HPDE6-E6E7 (cell line): ENCODE measurements at regions not wholly inside any gene's neighbourhood (a gene's known extent, or its start where the extent isn't known, plus 50 kb on each side); places are given as distances from the start of the nearest gene placed in this dataset.

Source experiments
- DNase-seq: peaks from one replicate; pipeline ENCODE4 v3.0.0; 2011; ENCODE audit warnings: missing footprints; ENCODE audit errors: extremely low spot score

- no peak for DNase-seq
These were observed 141.1 kb upstream of the GLI3 start for GRCh38 chr7:42378149-42378548.

- DNase-seq = no peak
These were observed 136.3 kb upstream of the GLI3 start for GRCh38 chr7:42373285-42373684.

GRCh38 chr7:42372479-42372878, 135.5 kb upstream of the GLI3 start:
- DNase-seq = no peak

GRCh38 chr7:42359946-42360345, 122.9 kb upstream of the GLI3 start:
- DNase-seq = no peak

GRCh38 chr7:42351316-42351935, 114.4 kb upstream of the GLI3 start:
- no peak for DNase-seq

GRCh38 chr7:42350801-42351200, 113.8 kb upstream of the GLI3 start:
- no peak for DNase-seq

GRCh38 chr7:42348631-42349030, 111.6 kb upstream of the GLI3 start:
- DNase-seq = no peak

GRCh38 chr7:42348071-42348470, 111.1 kb upstream of the GLI3 start:
- DNase-seq = no peak

- DNase-seq = no peak
These were observed 110.6 kb upstream of the GLI3 start for GRCh38 chr7:42347616-42348015.

GRCh38 chr7:42345478-42346299, 108.7 kb upstream of the GLI3 start:
- DNase-seq = no peak

GRCh38 chr7:42344198-42344755, 107.3 kb upstream of the GLI3 start:
- DNase-seq = no peak

- no peak for DNase-seq
These were observed 105.4 kb upstream of the GLI3 start for GRCh38 chr7:42342381-42342780.

- DNase-seq = no peak
These were observed 103.4 kb upstream of the GLI3 start for GRCh38 chr7:42340436-42340835.

GRCh38 chr7:42338916-42339540, 102.0 kb upstream of the GLI3 start:
- DNase-seq = no peak

GRCh38 chr7:42338231-42338915, 101.4 kb upstream of the GLI3 start:
- DNase-seq = no peak

- no peak for DNase-seq
These were observed 100.4 kb upstream of the GLI3 start for GRCh38 chr7:42337225-42337905.

- DNase-seq = no peak
These were observed 95.7 kb upstream of the GLI3 start for GRCh38 chr7:42332605-42333222.

GRCh38 chr7:42319631-42320030, 82.6 kb upstream of the GLI3 start:
- DNase-seq = no peak

GRCh38 chr7:42315631-42316030, 78.6 kb upstream of the GLI3 start:
- no peak for DNase-seq

GRCh38 chr7:42315103-42315502, 78.1 kb upstream of the GLI3 start:
- DNase-seq = no peak

GRCh38 chr7:42314696-42315095, 77.7 kb upstream of the GLI3 start:
- no peak for DNase-seq
